Vagina (tissue), 2 donors: ENCODE measurements at regions not wholly inside any gene's neighbourhood (a gene's known extent, or its start where the extent isn't known, plus 50 kb on each side); places are given as distances from the start of the nearest gene placed in this dataset.

Source experiments
- POLR2A ChIP-seq, 2 donors: fragments of 450-650 bp; IDR thresholded peaks; one replicate each; pipeline ENCODE4 v1.6.1; 2017; ENCODE audit warnings: antibody characterized with exemption in 2 of 2, mild to moderate bottlenecking in 2 of 2, moderate library complexity in 2 of 2
- TF ChIP-seq, protein P1 (sequence below), 3 experiments: fragments of 450-650 bp in 2 of 3; fragments of 200-600 bp in 1 of 3; sonication (generic) in 1 of 3; IDR thresholded peaks; one replicate each; pipeline ENCODE4 v1.5.1; 2017 to 2019; ENCODE audit warnings: antibody characterized with exemption in 3 of 3, mild to moderate bottlenecking in 2 of 3, moderate library complexity in 2 of 3

DNA sequence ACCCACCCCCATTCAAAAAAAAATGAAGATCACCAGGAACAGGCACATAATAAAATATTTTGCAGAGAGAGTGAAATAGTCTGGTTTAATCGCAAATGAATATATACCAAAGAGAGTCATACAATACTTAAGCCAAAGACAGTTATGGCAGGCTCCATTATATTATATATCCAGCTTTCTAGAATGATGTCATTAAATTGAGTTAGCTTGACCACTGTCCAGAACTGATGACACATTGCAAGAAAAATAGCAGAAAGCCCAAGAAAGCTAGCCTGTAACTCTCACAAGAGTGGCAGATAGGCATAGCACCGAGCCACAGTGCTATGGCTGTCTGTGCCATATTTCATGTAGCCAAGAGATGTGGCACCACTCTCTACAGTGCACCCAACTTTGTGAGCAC, 231.9 kb upstream of the SEMA6D start:
- TF ChIP-seq POLR2A (IDR thresholded peaks at IDR 0.05): no peak
- TF ChIP-seq, protein P1, sequence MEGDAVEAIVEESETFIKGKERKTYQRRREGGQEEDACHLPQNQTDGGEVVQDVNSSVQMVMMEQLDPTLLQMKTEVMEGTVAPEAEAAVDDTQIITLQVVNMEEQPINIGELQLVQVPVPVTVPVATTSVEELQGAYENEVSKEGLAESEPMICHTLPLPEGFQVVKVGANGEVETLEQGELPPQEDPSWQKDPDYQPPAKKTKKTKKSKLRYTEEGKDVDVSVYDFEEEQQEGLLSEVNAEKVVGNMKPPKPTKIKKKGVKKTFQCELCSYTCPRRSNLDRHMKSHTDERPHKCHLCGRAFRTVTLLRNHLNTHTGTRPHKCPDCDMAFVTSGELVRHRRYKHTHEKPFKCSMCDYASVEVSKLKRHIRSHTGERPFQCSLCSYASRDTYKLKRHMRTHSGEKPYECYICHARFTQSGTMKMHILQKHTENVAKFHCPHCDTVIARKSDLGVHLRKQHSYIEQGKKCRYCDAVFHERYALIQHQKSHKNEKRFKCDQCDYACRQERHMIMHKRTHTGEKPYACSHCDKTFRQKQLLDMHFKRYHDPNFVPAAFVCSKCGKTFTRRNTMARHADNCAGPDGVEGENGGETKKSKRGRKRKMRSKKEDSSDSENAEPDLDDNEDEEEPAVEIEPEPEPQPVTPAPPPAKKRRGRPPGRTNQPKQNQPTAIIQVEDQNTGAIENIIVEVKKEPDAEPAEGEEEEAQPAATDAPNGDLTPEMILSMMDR (IDR thresholded peaks at IDR 0.05): no peak
